ENCODE measurements at regions not wholly inside any gene's neighbourhood (a gene's known extent, or its start where the extent isn't known, plus 50 kb on each side); places are given as distances from the start of the nearest gene placed in this dataset.
"Not testable (repeated sequence)": the region's sequence is repeated elsewhere in the genome, so short reads cannot be mapped to it uniquely, and the experiment has no call there.

GRCh38 chrX:113919387-113919786, 664.5 kb upstream of the HTR2C start:
- DNase-seq (ENCODE audit: low read depth) = no peak

GRCh38 chrX:113906168-113906567, 677.7 kb upstream of the HTR2C start:
- no peak for DNase-seq (ENCODE audit: low read depth)

- no peak for DNase-seq (ENCODE audit: low read depth)
Measured at GRCh38 chrX:113892891-113893290, 691.0 kb upstream of the HTR2C start.

- DNase-seq (ENCODE audit: low read depth) = no peak
Measured at GRCh38 chrX:113892401-113892800, 691.5 kb upstream of the HTR2C start.

GRCh38 chrX:113873056-113873455, 710.8 kb upstream of the HTR2C start:
- DNase-seq (ENCODE audit: low read depth) = no peak

- DNase-seq (ENCODE audit: low read depth) = no peak
Measured at GRCh38 chrX:113868711-113869110, 715.2 kb upstream of the HTR2C start.

GRCh38 chrX:113868177-113868576, 715.7 kb upstream of the HTR2C start:
- no peak for DNase-seq (ENCODE audit: low read depth)

- no peak for DNase-seq (ENCODE audit: low read depth)
Measured at GRCh38 chrX:113849408-113849807, 734.5 kb upstream of the HTR2C start.

GRCh38 chrX:113833096-113834055, 750.5 kb upstream of the HTR2C start:
- no peak for DNase-seq (ENCODE audit: low read depth)

- no peak for DNase-seq (ENCODE audit: low read depth)
Measured at GRCh38 chrX:113828470-113828869, 755.4 kb upstream of the HTR2C start.

GRCh38 chrX:113818346-113818745, 765.5 kb upstream of the HTR2C start:
- no peak for DNase-seq (ENCODE audit: low read depth)

- DNase-seq (ENCODE audit: low read depth) = no peak
Measured at GRCh38 chrX:113804819-113805218, 779.1 kb upstream of the HTR2C start.

GRCh38 chrX:113804291-113804690, 779.6 kb upstream of the HTR2C start:
- DNase-seq (ENCODE audit: low read depth) = no peak

- DNase-seq (ENCODE audit: low read depth) = no peak
Measured at GRCh38 chrX:113802837-113803236, 781.0 kb upstream of the HTR2C start.

GRCh38 chrX:113800955-113801354, 782.9 kb upstream of the HTR2C start:
- no peak for DNase-seq (ENCODE audit: low read depth)

GRCh38 chrX:113793563-113793962, 790.3 kb upstream of the HTR2C start:
- no peak for DNase-seq (ENCODE audit: low read depth)

GRCh38 chrX:113790987-113791386, 792.9 kb upstream of the HTR2C start:
- no peak for DNase-seq (ENCODE audit: low read depth)

- not testable (repeated sequence) for DNase-seq (ENCODE audit: low read depth)
Measured at GRCh38 chrX:113784754-113785153, 799.1 kb upstream of the HTR2C start.

- DNase-seq (ENCODE audit: low read depth) = no peak
Measured at GRCh38 chrX:113770806-113771205, 813.1 kb upstream of the HTR2C start.

GRCh38 chrX:113770071-113770470, 813.8 kb upstream of the HTR2C start:
- no peak for DNase-seq (ENCODE audit: low read depth)

GRCh38 chrX:113759422-113759821, 824.5 kb upstream of the HTR2C start:
- no peak for DNase-seq (ENCODE audit: low read depth)

GRCh38 chrX:113747274-113747973, 836.5 kb upstream of the HTR2C start:
- no peak for DNase-seq (ENCODE audit: low read depth)

GRCh38 chrX:113743069-113743468, 840.8 kb upstream of the HTR2C start:
- DNase-seq (ENCODE audit: low read depth) = no peak

Measured in amniotic epithelial cell (primary cell).